ENCODE measurements at regions not wholly inside any gene's neighbourhood (a gene's known extent, or its start where the extent isn't known, plus 50 kb on each side); places are given as distances from the start of the nearest gene placed in this dataset.

DNA sequence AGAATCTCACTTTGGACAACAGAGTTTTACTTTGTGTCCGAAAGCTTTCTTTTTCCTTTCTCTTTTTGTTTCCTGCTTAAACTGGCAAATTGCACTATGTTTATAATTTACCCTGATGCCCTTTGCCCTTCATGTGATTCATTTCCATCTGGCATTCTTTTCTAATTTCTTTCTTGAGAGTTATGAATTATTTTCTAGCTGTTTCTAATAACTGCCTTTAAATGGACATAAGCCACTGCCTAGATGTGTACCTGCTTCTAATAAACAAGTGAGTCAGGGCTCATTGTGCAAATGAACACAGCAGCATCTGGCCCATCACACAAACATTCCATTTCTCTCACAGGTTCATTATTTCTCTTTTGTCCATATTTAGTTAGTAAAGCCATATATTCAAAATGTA is 242.3 kb upstream of the GPRIN3 start:
- TF ChIP-seq, protein P1, sequence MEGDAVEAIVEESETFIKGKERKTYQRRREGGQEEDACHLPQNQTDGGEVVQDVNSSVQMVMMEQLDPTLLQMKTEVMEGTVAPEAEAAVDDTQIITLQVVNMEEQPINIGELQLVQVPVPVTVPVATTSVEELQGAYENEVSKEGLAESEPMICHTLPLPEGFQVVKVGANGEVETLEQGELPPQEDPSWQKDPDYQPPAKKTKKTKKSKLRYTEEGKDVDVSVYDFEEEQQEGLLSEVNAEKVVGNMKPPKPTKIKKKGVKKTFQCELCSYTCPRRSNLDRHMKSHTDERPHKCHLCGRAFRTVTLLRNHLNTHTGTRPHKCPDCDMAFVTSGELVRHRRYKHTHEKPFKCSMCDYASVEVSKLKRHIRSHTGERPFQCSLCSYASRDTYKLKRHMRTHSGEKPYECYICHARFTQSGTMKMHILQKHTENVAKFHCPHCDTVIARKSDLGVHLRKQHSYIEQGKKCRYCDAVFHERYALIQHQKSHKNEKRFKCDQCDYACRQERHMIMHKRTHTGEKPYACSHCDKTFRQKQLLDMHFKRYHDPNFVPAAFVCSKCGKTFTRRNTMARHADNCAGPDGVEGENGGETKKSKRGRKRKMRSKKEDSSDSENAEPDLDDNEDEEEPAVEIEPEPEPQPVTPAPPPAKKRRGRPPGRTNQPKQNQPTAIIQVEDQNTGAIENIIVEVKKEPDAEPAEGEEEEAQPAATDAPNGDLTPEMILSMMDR (IDR thresholded peaks at IDR 0.05), result no peak
- TF ChIP-seq POLR2A (IDR thresholded peaks at IDR 0.05), result no peak
